ENCODE measurements at regions not wholly inside any gene's neighbourhood (a gene's known extent, or its start where the extent isn't known, plus 50 kb on each side); places are given as distances from the start of the nearest gene placed in this dataset.

GRCh38 chr11:42625757-42626665 is 685.8 kb upstream of the API5 start:
- TF ChIP-seq CTCF (conservative IDR thresholded peaks at IDR 0.05 in 1 of 2, IDR thresholded peaks at IDR 0.05 in 1 of 2; ENCODE audit: low read depth in 1 of 2, low read length in 2 of 2) (no peak), EZH2 (IDR thresholded peaks at IDR 0.05; ENCODE audit: low read length, missing control alignments) (no peak)
